ENCODE measurements at regions not wholly inside any gene's neighbourhood (a gene's known extent, or its start where the extent isn't known, plus 50 kb on each side); places are given as distances from the start of the nearest gene placed in this dataset.

DNA sequence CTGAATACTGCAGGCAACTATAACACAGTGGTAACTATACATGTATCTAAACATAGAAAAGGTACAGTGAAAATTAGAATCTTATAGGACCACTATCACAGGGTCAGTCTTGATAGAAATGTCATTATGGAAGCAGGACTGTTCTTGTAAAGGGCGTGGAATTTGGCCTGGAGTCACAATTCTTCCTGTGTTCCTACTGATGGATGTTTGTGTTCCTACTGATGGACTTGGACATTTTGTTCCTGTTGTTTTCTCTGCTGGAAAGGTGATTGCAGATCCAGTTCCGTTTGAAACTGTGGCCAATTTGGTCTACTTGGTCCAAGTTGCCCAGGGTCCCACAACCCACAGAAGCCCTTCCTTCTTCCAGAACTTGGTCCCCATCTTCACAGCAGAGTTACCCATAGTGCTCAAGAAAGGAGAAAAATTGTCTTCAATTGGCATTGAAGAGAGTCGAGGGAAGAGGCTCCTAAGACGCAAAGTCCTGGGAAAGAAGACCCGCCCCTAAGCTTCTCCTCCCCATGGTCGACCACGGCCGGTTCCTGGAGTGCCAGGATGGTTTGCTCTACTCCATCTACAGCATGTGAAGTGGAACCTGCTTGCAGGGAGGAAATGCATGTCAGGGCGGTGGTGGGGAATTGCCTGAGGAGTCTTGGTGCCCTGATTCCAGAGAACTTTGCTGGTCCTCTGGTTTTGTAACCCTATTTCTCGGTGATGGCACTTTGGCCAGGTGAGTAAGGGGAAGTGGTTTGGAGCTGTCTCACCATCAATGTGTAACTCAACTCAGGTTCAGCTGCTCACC, 102.8 kb upstream of the RAB12 start:
- ATAC-seq (replicated peaks in 1 of 2) (no peak), DNase-seq (no peak)
- Mint-ChIP-seq H3K27ac (no peak overlapping the region), H3K9me3 (no peaks in the 10 kb centered on the region), H3K36me3 (ENCODE audit: insufficient read depth in 2 of 2) (no peaks in the 10 kb centered on the region), H3K27me3 (ENCODE audit: low read depth) (no peaks in the 10 kb centered on the region), H3K4me3 (no peak overlapping the region), H3K4me1 (ENCODE audit: low read depth) (no peaks in the 10 kb centered on the region)

DNA sequence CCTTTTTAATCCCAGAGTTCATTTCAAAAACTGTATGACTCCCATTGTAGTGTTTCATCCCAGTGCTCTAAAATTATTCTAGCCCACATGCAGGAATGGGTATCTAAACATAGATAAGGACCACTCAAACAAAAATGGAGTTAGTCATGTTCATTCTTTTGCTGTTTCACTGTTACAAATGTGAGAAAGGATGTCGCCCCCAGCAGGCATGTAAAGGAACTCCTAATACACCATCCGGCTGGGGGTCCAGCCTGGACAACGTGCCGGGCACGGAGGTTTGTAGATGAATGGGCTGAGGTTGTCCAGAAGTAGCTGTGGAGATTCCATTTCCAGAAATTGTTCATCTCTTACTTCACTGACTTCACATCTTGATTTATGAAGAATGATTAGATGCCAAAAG, 101.9 kb upstream of the RAB12 start:
- no peaks in the 10 kb centered on the region for H3K9me3 Mint-ChIP-seq
- no peak overlapping the region for H3K4me3 Mint-ChIP-seq
- ATAC-seq (replicated peaks in 1 of 2) (no peak), DNase-seq (no peak)
- H3K36me3 Mint-ChIP-seq (ENCODE audit: insufficient read depth in 2 of 2), result no peaks in the 10 kb centered on the region
- H3K27me3 Mint-ChIP-seq (ENCODE audit: low read depth), result no peaks in the 10 kb centered on the region
- H3K4me1 Mint-ChIP-seq (ENCODE audit: low read depth), result no peaks in the 10 kb centered on the region
- H3K27ac Mint-ChIP-seq, result no peak overlapping the region

DNA sequence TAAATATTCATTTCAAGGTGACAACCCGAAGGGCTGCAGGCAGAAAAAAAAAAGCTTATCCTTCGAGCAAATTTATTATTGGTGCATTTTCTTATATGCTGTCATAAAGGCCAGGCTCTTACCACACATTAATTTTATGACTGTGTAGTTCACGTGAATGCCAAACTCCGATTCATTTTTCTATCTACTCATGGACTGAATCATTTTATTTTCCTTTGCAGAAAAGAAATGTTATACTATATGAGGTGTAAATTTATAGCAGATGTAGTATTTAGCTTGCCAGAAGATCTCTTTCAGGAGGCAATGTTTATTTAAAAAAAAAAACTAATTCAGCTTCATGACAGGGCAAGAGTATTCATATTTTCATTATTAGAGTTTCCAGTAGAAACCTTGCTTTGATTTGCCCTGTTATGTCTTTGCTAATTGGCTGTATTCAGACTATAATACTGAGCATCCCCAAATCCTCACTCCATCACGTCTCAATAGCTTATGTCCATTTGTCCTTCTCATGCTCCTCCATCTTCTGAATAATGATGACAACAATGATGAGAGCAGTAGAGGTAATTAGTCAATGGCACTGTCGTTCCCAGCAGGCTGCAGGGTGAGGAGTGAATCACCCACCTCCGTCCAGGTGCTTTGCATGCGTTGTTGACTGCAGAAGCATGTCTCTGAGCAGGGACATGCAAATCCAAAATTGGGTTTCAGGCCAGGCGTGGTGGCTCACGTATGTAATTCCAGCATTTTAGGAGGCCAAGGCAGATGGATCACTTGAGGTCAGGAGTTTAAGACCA, 101.1 kb upstream of the RAB12 start:
- no peak overlapping the region for H3K4me3 Mint-ChIP-seq
- H3K27me3 Mint-ChIP-seq (ENCODE audit: low read depth), result no peaks in the 10 kb centered on the region
- no peak overlapping the region for H3K27ac Mint-ChIP-seq
- ATAC-seq (replicated peaks in 1 of 2), result no peak
- H3K36me3 Mint-ChIP-seq (ENCODE audit: insufficient read depth in 2 of 2), result no peaks in the 10 kb centered on the region
- no peak for DNase-seq
- no peaks in the 10 kb centered on the region for H3K4me1 Mint-ChIP-seq (ENCODE audit: low read depth)
- H3K9me3 Mint-ChIP-seq, result no peaks in the 10 kb centered on the region

DNA sequence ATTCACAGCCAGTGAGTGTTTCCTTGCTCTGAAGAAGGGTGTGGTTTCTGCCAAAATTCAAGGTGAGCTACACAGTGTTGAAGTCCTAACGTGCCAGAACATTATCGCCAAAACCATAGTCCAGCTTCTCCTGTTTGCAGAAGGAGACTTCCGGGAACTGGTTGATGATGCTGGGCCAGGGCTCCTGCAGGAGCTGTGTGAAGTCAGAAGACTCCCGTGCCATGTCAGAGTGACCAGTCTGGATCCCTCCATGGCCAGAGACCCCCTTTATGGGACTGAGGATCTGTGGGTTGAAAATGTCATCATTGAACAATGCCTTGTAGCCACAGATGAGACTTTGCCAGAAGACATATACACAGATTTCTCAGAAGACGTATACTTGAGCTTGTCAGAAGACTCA, 96.0 kb upstream of the RAB12 start:
- Mint-ChIP-seq H3K4me3 (no peak overlapping the region), H3K9me3 (no peaks in the 10 kb centered on the region), H3K27me3 (ENCODE audit: low read depth) (no peaks in the 10 kb centered on the region), H3K36me3 (ENCODE audit: insufficient read depth in 2 of 2) (no peaks in the 10 kb centered on the region), H3K27ac (no peak overlapping the region), H3K4me1 (ENCODE audit: low read depth) (no peaks in the 10 kb centered on the region)
- ATAC-seq (replicated peaks in 1 of 2), result no peak
- no peak for DNase-seq

DNA sequence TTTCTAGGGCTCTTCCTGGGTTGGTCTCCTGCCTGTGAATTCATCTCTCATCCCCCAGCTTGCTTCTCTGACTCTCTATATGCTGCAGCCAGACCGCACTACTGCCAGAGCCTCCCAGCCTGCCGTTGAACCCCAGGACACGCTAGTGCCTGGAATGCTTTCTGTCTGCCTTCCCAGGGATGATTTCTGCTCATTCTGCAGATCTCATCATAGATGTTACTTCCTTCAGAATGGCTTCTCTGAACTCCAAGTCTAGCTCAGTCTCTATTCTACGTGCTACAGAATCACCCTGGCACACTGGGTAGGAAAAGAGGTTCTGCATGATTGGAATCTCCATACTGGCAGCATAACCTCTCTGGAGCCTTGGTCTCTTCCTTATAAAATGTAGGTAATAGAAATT, 94.8 kb upstream of the RAB12 start:
- Mint-ChIP-seq H3K27me3 (ENCODE audit: low read depth) (no peaks in the 10 kb centered on the region), H3K27ac (no peak overlapping the region), H3K4me1 (ENCODE audit: low read depth) (no peaks in the 10 kb centered on the region), H3K9me3 (no peaks in the 10 kb centered on the region), H3K36me3 (ENCODE audit: insufficient read depth in 2 of 2) (no peaks in the 10 kb centered on the region), H3K4me3 (no peak overlapping the region)
- no peak for ATAC-seq (replicated peaks in 1 of 2)
- no peak for DNase-seq

DNA sequence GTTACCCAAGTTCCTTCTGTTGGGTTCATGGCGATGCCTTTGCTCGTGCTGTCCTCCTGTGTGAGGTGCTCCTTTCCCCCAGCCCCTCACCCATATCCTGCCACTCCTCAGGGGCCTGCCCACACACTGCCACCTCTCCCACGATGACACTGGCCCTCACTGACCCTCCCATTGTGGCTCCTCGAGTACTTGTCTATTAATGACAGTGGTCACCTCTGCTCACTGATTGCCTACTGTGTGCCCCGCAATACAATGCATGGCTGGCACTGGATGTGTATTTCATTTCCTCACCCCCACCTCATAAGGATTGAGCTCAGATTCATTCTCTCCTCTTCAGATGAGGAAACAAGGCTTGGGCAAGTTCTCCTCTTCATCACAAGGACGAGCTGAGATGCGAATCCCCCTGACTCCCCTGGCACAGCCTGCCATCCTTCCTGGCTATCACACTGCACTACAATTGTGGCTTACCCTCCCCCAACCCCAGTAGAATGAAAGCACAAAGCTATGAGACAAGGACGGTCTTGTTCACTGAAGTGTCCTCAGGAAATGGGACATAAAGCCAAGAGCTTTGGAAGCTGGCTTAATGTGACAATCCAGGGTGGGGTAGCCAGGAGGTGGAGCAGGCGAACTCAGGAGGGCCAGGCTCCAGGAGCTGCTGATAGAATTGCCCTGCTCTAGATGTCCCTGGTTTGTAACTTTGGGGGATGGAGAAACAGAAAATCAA, 93.9 kb upstream of the RAB12 start:
- ATAC-seq (replicated peaks in 1 of 2) (no peak), DNase-seq (no peak)
- H3K27ac Mint-ChIP-seq, result no peak overlapping the region
- H3K36me3 Mint-ChIP-seq (ENCODE audit: insufficient read depth in 2 of 2), result no peaks in the 10 kb centered on the region
- peaks cover 0 to 1% of the 10 kb centered on the region in 2 donors for H3K9me3 Mint-ChIP-seq
- H3K27me3 Mint-ChIP-seq (ENCODE audit: low read depth), result no peaks in the 10 kb centered on the region
- H3K4me1 Mint-ChIP-seq (ENCODE audit: low read depth), result no peaks in the 10 kb centered on the region
- no peak overlapping the region for H3K4me3 Mint-ChIP-seq

DNA sequence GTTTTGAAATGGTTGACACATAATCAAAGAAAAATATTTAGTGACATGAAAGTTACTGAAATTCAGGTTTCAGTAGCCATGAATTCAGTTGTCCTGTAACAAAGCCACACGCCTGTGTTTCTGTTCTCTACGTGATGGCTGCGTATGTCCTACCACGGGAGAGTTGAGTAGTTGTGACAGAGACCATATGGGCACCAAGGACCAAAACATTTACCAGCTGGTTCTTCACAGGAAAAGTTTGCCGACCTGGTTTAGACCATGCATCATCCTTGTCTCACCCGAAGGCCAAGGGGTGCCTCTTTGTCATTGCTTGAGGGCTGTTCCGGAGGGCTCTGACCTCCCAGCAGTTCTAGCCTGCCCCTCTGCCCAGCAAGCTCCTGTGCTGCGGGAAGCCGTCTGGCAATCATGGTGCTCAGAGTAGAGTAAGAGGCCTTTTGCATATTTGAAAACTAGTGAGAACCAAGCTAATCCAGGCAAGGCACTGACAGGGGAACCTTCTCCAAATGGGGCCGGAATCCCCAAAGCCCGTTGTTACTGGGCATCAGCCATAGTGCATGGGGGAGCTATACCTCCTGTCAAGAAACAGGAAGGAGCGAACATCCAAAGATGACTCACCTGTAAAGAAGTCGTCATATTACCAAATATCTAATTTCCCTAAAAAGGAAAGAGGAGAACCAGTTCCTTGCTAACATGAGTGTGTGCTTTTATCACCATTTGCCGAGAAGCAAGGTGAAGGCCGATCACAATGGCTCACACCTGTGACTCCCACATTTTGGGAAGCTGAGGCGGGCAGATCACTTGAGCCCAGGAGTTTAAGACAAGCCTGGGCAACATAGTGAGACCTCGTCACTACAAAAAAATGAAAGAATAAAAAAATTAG, 92.6 kb upstream of the RAB12 start:
- no peak for ATAC-seq (replicated peaks in 1 of 2)
- no peak for DNase-seq
- Mint-ChIP-seq H3K4me1 (ENCODE audit: low read depth) (no peaks in the 10 kb centered on the region), H3K9me3 (peaks cover 0 to 4% of the 10 kb centered on the region in 2 donors), H3K27me3 (ENCODE audit: low read depth) (no peaks in the 10 kb centered on the region), H3K27ac (no peak overlapping the region), H3K4me3 (no peak overlapping the region), H3K36me3 (ENCODE audit: insufficient read depth in 2 of 2) (no peaks in the 10 kb centered on the region)

DNA sequence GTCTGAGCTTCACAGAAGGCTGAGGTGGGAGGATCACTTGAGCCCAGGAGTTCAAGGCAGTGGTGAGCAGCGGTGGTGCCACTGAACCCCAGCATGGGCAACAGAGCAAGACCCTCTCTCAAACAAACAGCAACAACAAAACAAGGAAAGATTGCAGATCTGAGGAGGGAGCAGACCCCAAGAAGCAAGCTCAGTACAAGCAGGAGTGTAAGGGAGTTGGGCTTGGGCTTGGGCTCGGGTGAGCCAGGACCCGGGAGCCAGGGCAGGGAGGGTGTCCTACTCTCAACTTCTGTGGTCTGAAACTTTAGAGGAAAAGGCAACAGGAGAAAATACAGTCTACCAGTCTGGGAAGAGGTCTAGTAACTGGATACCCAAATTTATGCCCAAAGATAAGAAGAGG, 92.0 kb upstream of the RAB12 start:
- no peak for ATAC-seq (replicated peaks in 1 of 2)
- Mint-ChIP-seq H3K9me3 (peaks cover 0 to 4% of the 10 kb centered on the region in 2 donors), H3K27ac (no peak overlapping the region), H3K4me3 (no peak overlapping the region), H3K36me3 (ENCODE audit: insufficient read depth in 2 of 2) (no peaks in the 10 kb centered on the region), H3K27me3 (ENCODE audit: low read depth) (no peaks in the 10 kb centered on the region), H3K4me1 (ENCODE audit: low read depth) (no peaks in the 10 kb centered on the region)
- no peak for DNase-seq

DNA sequence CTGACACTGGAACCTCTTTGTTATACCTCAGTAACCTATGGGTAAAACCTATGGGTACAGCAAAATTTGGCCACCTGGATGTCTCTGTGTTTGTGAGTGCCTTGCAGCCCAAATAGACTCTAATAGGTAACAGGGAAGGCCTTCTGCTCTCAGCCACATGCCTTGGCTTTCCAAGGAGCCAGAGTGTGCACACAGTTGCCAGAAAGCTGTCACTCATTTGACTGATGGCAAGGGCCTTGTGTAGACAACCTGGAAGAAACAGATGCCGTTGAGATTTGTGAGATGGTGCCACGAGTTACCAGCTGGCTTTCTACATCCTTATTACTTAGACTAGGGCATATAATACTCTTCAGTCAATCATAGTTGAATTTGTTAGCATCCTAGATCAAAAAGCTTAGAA, 90.1 kb upstream of the RAB12 start:
- Mint-ChIP-seq H3K4me3 (no peak overlapping the region), H3K27me3 (ENCODE audit: low read depth) (peaks cover 8% of the 10 kb centered on the region), H3K36me3 (ENCODE audit: insufficient read depth in 2 of 2) (no peaks in the 10 kb centered on the region), H3K27ac (no peak overlapping the region), H3K9me3 (peaks cover 0 to 4% of the 10 kb centered on the region in 2 donors), H3K4me1 (ENCODE audit: low read depth) (no peaks in the 10 kb centered on the region)
- no peak for ATAC-seq (replicated peaks in 1 of 2)
- no peak for DNase-seq

DNA sequence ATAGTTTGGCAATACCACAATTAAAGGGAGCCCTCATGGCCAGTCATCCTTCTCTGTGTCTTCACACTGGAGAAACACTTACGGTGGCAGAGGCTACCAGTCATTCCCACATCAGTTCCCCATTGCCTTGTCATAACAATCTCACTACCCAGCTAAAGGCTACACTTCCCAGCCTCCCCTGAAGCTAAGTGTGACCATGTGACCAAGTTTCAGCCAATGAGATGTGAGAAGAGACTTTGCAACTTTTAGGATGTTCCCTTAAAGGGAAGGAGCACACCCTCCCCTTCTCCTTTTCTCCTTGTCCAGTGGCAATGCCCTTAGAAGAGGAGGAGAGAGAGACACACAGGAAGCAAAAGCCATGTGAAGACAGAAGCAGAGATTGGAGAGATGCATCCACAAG, 89.0 kb upstream of the RAB12 start:
- Mint-ChIP-seq H3K36me3 (ENCODE audit: insufficient read depth in 2 of 2) (no peaks in the 10 kb centered on the region), H3K4me1 (ENCODE audit: low read depth) (no peaks in the 10 kb centered on the region), H3K27ac (no peak overlapping the region), H3K9me3 (peaks cover 0 to 4% of the 10 kb centered on the region in 2 donors), H3K27me3 (ENCODE audit: low read depth) (peaks cover 17% of the 10 kb centered on the region), H3K4me3 (no peak overlapping the region)
- ATAC-seq (replicated peaks in 1 of 2) (no peak), DNase-seq (no peak)

DNA sequence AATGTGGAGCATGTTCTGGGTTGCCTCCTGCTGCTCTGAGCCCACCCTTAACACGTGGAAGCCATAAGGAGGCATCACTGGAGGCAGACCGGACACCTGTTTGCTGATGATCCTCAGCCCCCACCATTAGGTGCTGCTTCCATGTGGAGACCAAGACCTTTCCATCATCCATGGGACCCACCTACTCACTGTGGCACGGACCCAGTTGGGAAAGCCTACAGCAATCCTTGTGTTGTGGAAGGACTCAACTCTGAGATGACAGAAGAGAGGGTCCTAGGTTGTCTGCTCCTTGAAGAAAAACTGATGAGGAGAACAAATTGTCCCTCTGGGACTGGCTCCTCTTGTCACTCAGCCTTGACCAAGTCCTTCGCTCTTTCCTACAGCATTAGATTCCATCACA, 86.5 kb upstream of the RAB12 start:
- Mint-ChIP-seq H3K27me3 (ENCODE audit: low read depth) (peaks cover 18% of the 10 kb centered on the region), H3K36me3 (ENCODE audit: insufficient read depth in 2 of 2) (no peaks in the 10 kb centered on the region)

DNA sequence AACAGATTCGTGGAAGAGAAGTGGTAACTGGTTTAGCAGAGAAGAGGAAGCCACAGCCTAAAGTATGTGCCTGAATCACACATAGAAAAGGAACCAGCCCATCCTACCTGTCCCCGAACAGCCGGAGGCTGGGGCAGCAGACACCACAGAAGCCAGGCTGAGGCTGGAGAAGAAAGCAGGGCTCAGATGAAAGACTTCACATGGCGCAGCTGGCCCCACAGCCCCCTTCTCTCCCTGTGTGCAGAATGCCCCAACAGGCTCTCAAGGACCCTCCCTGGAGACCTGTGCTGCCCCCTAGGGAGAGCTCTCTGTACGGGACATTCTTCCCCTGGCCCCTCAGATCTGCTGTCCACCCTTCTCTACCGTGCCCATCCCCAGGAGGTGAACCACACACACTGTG, 83.5 kb upstream of the RAB12 start:
- Mint-ChIP-seq H3K27me3 (ENCODE audit: low read depth) (peaks cover 18% of the 10 kb centered on the region), H3K4me1 (ENCODE audit: low read depth) (no peaks in the 10 kb centered on the region), H3K36me3 (ENCODE audit: insufficient read depth in 2 of 2) (peaks cover 0 to 2% of the 10 kb centered on the region in 2 donors), H3K9me3 (peaks cover 7 to 11% of the 10 kb centered on the region in 2 donors), H3K4me3 (no peak overlapping the region), H3K27ac (no peak overlapping the region)
- ATAC-seq (replicated peaks in 1 of 2) (no peak), DNase-seq (peak in 1 of 2 donors; percentile 1)

More for the DNA sequence above, 86.5 kb upstream of the RAB12 start:
- peaks cover 0 to 4% of the 10 kb centered on the region in 2 donors for H3K9me3 Mint-ChIP-seq
- DNase-seq, result no peak
- H3K27ac Mint-ChIP-seq, result no peak overlapping the region
- no peak for ATAC-seq (replicated peaks in 1 of 2)
- H3K4me1 Mint-ChIP-seq (ENCODE audit: low read depth), result no peaks in the 10 kb centered on the region
- no peak overlapping the region for H3K4me3 Mint-ChIP-seq

Measured in activated T-cell treated with anti-CD3 and anti-CD28 coated beads, Interleukin-2, amount 50 U/mL, for 72 hours (primary cell).